ENCODE measurements at regions not wholly inside any gene's neighbourhood (a gene's known extent, or its start where the extent isn't known, plus 50 kb on each side); places are given as distances from the start of the nearest gene placed in this dataset.

- intact Hi-C loops (cut with micrococcal nuclease), result no loop called here
Observed at GRCh38 chrX:15918003-15918402, 63.4 kb upstream of the AP1S2 start.

DNA sequence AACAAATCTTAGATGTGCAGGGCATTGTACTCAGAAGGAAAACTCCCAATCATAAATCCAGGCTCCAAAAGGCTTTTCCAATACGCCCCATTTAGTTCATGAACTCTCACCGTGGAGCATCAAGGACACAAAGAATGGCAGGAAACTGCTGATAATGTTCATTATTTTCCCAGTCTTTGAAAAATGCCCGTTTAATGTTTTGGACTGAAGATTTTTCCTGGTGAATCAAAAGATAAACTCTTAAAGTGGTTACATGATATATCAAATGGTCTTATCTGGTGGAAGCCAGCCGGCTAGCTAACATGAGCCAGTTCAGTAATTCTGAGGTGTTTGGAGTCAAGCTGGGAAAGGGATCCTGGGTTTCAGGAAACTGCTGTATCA, 62.1 kb upstream of the AP1S2 start:
- intact Hi-C loops (cut with micrococcal nuclease), result no loop called here

DNA sequence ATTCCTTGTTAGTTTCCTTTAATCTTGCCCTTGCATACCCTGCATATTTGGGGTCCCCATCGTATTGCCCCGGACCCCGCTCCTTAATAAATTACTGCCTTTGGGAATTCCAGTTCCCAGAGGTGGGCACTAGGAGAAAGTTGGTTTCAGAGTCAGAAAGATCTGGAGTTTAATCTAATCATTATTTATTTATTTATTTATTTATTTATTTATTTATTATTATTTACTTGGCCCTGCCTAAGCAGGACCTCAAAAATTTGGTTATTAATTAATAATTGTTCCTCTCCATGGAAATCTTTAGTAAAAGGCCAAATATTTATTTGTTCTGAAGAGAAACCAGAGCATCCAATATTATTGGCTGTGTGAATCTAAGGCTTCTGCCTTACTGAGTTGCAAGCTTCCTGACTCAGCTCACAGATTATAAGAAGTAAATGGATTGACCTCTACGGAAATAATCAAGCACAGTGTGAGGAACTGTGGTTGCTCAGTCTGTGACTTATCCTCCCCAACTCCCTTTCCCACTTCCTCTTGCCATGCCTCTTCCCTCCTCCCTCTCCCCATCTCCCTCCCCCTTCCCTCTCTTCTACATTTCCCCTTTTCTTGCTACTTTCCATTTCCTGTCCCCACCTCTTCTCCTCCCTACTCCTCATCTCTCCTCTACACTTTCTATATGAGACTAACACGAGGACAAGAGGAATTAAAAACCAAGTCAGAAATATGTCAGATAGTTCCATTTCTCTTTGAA, 61.5 kb upstream of the AP1S2 start:
- intact Hi-C loops (cut with micrococcal nuclease), result no loop called here

- intact Hi-C loops (cut with micrococcal nuclease), result no loop called here
Observed at GRCh38 chrX:15914486-15914885, 59.9 kb upstream of the AP1S2 start.

DNA sequence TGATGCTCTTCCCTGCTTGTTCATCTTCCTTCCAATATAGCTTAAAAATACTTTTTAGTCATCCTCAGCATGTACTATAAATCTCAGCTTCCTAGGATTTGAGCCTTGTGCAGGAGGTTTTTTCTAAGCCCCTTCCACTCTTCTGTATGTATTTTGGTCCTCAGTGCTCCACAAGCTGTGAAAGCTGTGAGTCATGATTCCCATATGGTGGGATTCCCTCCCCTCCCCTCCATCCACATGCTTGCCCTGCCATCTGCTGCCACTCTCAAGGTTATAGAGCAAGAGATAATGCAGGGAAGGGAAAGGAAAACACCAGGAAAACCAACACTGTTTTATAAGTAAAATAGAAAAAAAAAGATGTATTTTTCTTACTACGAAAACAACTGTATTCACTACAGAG, 58.5 kb upstream of the AP1S2 start:
- intact Hi-C loops (cut with micrococcal nuclease), result no loop called here

DNA sequence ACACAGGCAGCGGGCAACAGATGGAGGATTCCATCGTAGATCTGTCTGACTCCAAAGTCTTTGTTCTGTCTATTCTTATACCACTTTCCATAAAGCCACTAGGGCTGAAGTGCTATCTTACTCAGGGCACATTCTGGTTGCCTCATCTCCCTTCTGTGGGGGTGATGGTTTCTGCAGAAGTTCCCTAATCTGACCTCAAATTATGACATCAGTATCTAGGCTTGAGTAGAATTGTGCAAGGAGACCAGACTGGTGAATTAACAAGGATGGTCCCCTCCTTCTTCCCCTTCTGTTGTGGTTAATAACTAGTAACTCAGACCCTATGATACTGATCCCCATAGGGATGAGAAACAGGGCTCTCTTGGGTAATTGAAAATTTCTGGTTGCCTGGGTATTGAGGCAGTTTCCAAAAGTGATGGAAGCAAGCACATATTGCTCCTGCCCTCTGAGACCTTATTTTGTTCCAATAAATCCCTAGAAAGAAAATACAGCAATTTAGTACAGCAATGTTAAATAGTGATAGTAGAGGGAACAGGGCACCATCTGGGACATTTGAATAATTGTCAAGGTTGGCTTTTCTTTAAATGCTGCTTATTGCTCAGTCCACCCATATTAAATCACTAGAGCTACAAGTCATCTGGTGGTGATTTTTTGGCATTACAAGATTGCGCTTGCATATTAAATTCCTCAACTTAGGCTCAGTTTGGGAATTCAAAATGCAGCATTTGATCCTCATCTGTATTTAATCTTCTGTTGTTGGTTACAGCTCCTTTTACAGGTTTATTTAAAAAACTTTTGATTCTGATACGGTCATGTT, 57.3 kb upstream of the AP1S2 start:
- intact Hi-C loops (cut with micrococcal nuclease), result no loop called here

DNA sequence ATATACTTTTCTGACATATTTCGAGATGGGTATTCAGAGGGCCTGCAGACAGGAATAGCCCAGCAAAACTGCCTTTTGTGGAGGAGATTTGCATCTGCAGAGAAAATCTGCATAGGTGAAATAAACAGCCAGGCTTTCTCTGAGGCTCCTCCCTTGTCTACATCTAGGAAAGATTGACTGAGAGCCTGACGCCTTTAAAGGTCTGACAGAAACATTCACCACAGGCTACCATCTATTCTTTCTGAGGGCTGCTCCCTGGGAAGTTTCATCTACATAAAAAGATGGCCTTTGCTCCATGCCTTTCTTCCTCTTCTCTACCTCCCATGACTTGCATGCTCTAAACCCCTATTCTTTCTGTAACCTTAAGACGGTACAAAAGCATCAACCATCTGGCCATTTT, 55.0 kb upstream of the AP1S2 start:
- intact Hi-C loops (cut with micrococcal nuclease), result no loop called here

DNA sequence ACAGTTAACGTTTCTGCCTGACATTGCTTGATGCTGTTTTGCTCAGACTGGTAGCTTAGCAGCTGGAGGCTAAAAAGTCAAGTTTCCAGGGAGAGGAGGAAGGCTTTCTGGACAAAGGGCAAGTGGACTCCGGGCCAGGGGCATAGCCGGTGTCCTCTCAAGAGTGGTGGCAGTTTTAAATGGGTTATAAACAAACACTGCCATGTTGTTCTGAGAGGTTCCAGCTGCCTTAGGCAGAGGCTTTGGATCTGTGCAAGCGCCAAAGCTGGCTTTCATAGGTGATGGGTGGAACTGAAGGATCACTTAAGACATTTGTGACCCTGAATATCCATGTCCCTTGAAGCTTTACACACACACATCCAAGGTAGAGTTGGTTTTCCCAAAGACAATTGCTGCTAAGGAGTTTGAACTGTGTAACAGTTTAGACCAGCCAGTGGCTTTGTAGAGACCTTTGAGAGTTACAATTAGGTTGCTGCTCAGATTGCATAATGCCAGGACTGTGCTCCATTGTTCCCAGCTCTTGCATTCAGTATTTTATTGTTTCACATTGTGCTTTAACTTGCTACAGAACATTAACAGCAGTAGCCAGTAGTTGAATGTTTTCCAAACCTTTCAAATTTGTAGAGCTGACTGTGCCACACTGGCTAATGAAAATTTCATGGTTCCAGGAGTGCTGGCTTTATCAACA, 54.1 kb upstream of the AP1S2 start:
- intact Hi-C loops (cut with micrococcal nuclease), result no loop called here

DNA sequence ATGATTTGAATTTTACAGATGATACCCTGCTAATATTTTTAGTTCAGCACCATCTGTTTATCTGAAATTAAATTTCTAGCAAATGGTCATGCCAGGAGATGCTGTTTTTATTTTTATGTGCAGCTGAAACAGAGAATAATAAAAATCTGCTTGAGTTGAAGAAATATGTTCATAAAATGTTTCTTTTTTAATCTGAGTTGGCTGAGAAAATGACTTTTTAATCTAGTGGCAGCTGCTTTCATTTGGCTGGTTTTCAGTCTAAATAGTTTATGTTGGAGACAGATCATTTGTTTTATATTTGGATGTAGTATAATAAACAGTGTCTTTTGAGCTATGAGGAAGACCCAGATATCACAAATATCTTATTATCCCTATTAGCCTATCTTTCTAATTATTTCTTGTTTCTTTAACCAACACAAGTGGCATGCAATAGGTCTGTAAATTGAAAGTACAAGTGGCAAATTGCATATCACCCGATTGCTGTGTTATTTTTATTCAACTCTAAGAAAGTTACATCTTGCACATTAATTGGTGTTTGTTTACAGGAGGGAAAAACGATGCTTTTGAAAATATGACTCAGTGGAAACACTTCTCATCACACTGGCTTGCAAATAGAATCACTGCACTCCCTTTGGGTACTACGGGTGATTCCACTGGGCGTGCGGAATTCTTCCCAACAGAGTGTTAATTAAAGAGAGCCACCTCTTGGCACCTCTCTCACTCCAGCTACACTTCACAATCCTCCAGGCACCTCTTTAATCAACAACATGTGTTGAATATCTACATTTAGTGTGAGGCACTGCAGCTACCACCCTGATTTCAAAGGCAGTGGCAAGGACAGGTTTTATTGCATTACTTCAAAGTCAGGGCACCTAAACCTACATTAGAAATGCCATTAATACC, 51.7 kb upstream of the AP1S2 start:
- intact Hi-C loops (cut with micrococcal nuclease), result no loop called here

Data from T-helper 1 cell treated with Interleukin-12 subunit alpha and Interleukin-12 subunit beta and Interleukin-4 antibody, amounts not matched to agents 30 ng/mL and 1 ng/mL, for 36 hours (primary cell).